OCI-LY7 (cell line): ENCODE measurements at regions not wholly inside any gene's neighbourhood (a gene's known extent, or its start where the extent isn't known, plus 50 kb on each side); places are given as distances from the start of the nearest gene placed in this dataset.

ENCODE experiments used
- BruUV-seq: library from RNA; stranded (reverse); fragments of 400-500 nt; replicated peaks from 2 replicates; lab custom pipeline; 2021; lab: Mats Ljungman, UMichigan
- CTCF ChIA-PET: fragments of 300-600 bp; sonication (Branson Sonifier 250); formaldehyde crosslinking; loops from one replicate; lab custom pipeline; 2022; ENCODE audit warnings: antibody characterized with exemption; ENCODE audit not compliant: unreplicated experiment; lab: Charles Lee
- POLR2A ChIA-PET: fragments of 300-600 bp; sonication (Branson Sonifier 250); formaldehyde crosslinking; loops from one replicate; lab custom pipeline; 2022; ENCODE audit warnings: antibody characterized with exemption; lab: Charles Lee
- DNase-seq: peaks from one replicate; pipeline ENCODE4 v3.0.0-alpha.2; 2015; ENCODE audit warnings: low spot score
- H2AFZ ChIP-seq: fragments of 200-600 bp; sonication (generic), shearing (Covaris generic); 2 replicates; pipeline ENCODE4 v1.6.1; 2014; ENCODE audit warnings: mild to moderate bottlenecking, antibody characterized with exemption, low read length, moderate library complexity
- H3K27ac ChIP-seq: fragments of 200-600 bp; sonication (generic); 2 replicates; pipeline ENCODE4 v1.5.1; 2014; ENCODE audit warnings: mixed run types, low read depth, mild to moderate bottlenecking, moderate library complexity, low read length, inconsistent platforms; ENCODE audit not compliant: poor library complexity, severe bottlenecking
- H3K36me3 ChIP-seq: fragments of 200-600 bp; sonication (generic); 2 replicates; pipeline ENCODE4 v1.6.1; 2014; ENCODE audit warnings: mild to moderate bottlenecking, antibody characterized with exemption, low read length, moderate library complexity, mixed read lengths; ENCODE audit not compliant: insufficient read depth
- H3K4me1 ChIP-seq: fragments of 200-600 bp; sonication (generic); 2 replicates; pipeline ENCODE4 v1.5.1; 2014; ENCODE audit warnings: mild to moderate bottlenecking, low read length; ENCODE audit not compliant: insufficient read depth, poor library complexity, severe bottlenecking
- H3K4me2 ChIP-seq: fragments of 200-600 bp; sonication (generic); 2 replicates; pipeline ENCODE4 v1.6.1; 2014; ENCODE audit warnings: mild to moderate bottlenecking, low read length
- H3K4me3 ChIP-seq: fragments of 200-600 bp; sonication (generic); 2 replicates; pipeline ENCODE4 v1.5.1; 2014; ENCODE audit warnings: mild to moderate bottlenecking, low read depth, low read length; ENCODE audit not compliant: poor library complexity, severe bottlenecking
- H3K79me2 ChIP-seq: fragments of 200-600 bp; sonication (generic); 2 replicates; pipeline ENCODE4 v1.6.1; 2016; ENCODE audit warnings: low read depth, mild to moderate bottlenecking, low read length, moderate library complexity, mixed read lengths; ENCODE audit not compliant: insufficient read depth
- H3K9me2 ChIP-seq: fragments of 200-600 bp; sonication (generic); 2 replicates; pipeline ENCODE4 v1.6.1; 2016; ENCODE audit warnings: mild to moderate bottlenecking, low read length, mixed read lengths; ENCODE audit not compliant: insufficient read depth
- H3K9me3 ChIP-seq: fragments of 200-600 bp; sonication (generic); 2 replicates; pipeline ENCODE4 v1.6.1; 2014; ENCODE audit warnings: mild to moderate bottlenecking, mixed run types, low read length, mixed read lengths
- H4K20me1 ChIP-seq: fragments of 200-600 bp; sonication (generic); 2 replicates; pipeline ENCODE4 v1.6.1; 2014; ENCODE audit warnings: mild to moderate bottlenecking, antibody characterized with exemption, low read length, moderate library complexity, mixed read lengths; ENCODE audit not compliant: insufficient read depth
- EZH2phosphoT487 ChIP-seq: fragments of 200-600 bp; sonication (generic); IDR thresholded peaks from 2 replicates; pipeline ENCODE4 v1.6.1; 2018; ENCODE audit warnings: low read depth, borderline replicate concordance, mild to moderate bottlenecking, mixed run types, antibody characterized with exemption, low read length, moderate library complexity, mixed read lengths
- intact Hi-C: fragments of 100-400 bp; cut with micrococcal nuclease; formaldehyde crosslinking; loops from one replicate; pipeline ENCODE4 v1.10.0; 2022; ENCODE audit not compliant: unreplicated experiment
- TF ChIP-seq, protein P1 (sequence below): fragments of 200-600 bp; sonication (generic); conservative IDR thresholded peaks from 2 replicates; pipeline ENCODE4 v1.5.1; 2014; ENCODE audit warnings: mild to moderate bottlenecking, antibody characterized with exemption, low read length, moderate library complexity, mixed read lengths

DNA sequence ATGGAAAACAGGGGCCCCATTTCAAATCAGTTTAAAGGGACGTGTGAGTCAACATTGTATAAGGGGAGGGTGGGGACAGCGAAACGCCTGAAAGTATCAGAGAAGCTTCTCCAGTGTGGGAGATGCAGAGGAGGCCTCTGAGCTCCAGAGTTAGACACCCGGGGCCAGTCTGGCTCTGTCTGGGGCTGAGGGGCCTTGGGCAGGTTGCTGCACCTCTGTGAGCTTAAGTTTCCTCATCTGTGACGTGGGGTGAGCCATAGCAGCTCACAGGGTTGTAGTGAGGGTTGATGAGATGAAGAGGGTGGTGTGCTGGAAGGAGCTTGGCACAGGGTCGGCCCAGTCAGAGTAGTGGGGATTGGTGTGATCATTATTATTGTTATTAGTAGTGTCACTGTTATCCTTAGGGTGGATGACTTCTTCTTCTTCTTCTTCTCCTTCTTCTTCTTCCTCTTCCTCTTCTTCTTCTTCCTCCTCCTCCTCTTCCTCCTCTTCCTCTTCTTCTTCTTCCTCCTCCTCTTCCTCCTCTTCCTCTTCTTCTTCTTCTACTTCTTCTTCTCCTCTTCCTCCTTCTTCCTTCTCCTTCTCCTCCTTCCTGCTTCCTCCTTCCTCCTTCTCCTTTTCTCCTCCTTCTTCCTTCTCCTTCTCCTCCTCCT, 282.0 kb downstream of the PTPRU start:
- POLR2A ChIA-PET: no interaction called here
- no peaks in the 10 kb centered on the region for H3K9me2 ChIP-seq
- intact Hi-C loops: no loop called here
- TF ChIP-seq, protein P1, sequence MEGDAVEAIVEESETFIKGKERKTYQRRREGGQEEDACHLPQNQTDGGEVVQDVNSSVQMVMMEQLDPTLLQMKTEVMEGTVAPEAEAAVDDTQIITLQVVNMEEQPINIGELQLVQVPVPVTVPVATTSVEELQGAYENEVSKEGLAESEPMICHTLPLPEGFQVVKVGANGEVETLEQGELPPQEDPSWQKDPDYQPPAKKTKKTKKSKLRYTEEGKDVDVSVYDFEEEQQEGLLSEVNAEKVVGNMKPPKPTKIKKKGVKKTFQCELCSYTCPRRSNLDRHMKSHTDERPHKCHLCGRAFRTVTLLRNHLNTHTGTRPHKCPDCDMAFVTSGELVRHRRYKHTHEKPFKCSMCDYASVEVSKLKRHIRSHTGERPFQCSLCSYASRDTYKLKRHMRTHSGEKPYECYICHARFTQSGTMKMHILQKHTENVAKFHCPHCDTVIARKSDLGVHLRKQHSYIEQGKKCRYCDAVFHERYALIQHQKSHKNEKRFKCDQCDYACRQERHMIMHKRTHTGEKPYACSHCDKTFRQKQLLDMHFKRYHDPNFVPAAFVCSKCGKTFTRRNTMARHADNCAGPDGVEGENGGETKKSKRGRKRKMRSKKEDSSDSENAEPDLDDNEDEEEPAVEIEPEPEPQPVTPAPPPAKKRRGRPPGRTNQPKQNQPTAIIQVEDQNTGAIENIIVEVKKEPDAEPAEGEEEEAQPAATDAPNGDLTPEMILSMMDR: no peak
- TF ChIP-seq EZH2phosphoT487: no peak
- no peaks in the 10 kb centered on the region for H3K79me2 ChIP-seq
- no peak for DNase-seq
- H3K9me3 ChIP-seq: no peaks in the 10 kb centered on the region
- no peak overlapping the region for H2AFZ ChIP-seq
- H3K36me3 ChIP-seq: no peaks in the 10 kb centered on the region
- BruUV-seq: no TSS peak
- CTCF ChIA-PET: no interaction called here
- H3K4me1 ChIP-seq: no peaks in the 10 kb centered on the region
- no peaks in the 10 kb centered on the region for H4K20me1 ChIP-seq
- H3K4me2 ChIP-seq: no peak overlapping the region
- H3K27ac ChIP-seq: no peak overlapping the region
- H3K4me3 ChIP-seq: no peak overlapping the region

GRCh38 chr1:29517251-29518086, 281.1 kb downstream of the PTPRU start:
- Histone ChIP-seq H3K9me3 (no peaks in the 10 kb centered on the region), H3K27ac (no peak overlapping the region), H2AFZ (no peak overlapping the region), H3K9me2 (no peaks in the 10 kb centered on the region), H3K4me2 (no peak overlapping the region), H3K79me2 (no peaks in the 10 kb centered on the region), H3K36me3 (no peaks in the 10 kb centered on the region), H4K20me1 (no peaks in the 10 kb centered on the region), H3K4me3 (no peak overlapping the region), H3K4me1 (no peaks in the 10 kb centered on the region)
- ChIA-PET CTCF (no interaction called here), POLR2A (no interaction called here)
- TF ChIP-seq, protein P1: no peak
- TF ChIP-seq EZH2phosphoT487: no peak
- intact Hi-C loops: no loop called here
- DNase-seq: no peak
- no TSS peak for BruUV-seq
